KG1 (cell line): ENCODE measurements at regions not wholly inside any gene's neighbourhood (a gene's known extent, or its start where the extent isn't known, plus 50 kb on each side); places are given as distances from the start of the nearest gene placed in this dataset.

ENCODE experiments used
- DNase-seq: peaks from one replicate; lab custom pipeline; 2025; lab: John Stamatoyannopoulos, UW

DNA sequence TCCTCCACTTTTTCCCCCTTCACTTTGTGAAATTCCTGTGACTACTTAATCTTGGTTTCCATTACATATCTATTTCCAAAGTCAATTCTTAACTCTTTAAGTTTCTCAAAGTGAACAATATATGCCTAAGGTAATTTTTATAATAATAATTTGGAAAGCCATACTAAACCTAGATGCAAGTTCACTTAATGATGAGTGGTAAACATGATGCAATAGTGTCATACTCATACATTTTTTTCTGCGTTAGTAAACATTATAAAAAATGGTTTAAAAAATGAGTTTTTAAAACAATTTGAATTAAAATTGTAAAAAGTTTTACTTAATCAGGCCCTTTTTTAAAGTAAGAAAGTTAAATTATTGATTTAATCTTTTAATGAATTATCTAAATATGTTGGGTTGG, 659.4 kb upstream of the FZD8 start:
- DNase-seq = no peak

DNA sequence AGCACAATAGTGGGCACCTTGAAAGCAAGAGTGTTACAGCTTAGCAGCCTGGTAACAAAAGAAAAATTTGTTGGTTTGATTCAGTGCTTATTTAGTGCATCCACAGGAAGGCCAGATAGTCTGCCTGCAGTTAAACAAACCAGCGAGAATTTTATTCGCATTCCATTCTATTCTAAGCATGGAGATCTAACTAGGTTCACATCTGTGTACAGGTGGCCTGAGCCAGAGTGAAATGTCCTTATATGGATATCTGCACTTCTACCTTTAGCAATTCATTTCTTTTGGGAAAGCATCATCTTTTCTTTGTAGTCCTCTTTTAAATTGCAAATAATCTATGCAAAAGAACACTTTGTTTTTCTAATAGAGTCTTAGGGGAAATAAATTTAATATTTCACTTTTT, 659.0 kb upstream of the FZD8 start:
- no peak for DNase-seq

DNA sequence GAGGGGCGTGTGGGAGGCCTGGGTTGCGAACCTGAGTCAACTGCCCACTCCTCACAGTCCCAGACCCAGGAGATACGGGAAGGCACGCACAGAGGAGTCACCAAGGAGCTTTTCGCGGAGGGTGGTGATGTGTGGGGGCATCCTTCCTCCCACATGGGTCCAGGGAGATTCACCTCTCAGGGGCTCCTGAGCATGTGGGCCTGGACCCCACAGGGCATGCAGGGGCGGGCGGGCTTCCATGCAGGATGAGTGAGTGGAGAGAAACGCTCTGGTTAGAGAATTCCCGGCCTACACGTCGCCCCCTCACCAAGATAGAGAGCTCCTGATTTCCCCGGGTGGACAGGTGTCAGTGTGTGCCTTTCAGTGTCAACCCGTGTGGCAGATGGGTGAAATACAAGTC, 641.7 kb upstream of the FZD8 start:
- no peak for DNase-seq

DNA sequence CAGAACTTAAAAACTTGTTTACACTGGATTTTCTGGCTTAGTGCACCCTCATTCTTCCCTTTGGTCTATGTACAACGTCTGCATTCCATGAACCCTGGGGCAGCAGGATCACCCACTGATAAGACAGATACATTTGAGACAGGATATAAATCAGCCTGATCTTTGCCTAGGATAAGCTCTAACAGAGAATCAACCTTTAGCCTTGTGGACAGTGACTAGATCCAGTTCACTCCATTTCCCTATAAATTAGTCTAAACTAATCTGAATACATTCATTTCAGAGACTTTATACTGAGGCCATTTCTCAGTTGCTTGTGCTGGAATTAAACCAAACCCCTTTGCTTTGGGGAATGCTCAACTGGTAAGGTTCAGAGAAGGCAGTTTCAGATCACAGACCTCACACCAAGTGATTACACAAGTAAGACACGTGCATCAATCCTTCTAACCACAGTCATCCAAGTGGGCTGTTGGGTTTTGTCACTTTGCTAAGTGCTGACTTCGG, 639.8 kb upstream of the FZD8 start:
- no peak for DNase-seq

DNA sequence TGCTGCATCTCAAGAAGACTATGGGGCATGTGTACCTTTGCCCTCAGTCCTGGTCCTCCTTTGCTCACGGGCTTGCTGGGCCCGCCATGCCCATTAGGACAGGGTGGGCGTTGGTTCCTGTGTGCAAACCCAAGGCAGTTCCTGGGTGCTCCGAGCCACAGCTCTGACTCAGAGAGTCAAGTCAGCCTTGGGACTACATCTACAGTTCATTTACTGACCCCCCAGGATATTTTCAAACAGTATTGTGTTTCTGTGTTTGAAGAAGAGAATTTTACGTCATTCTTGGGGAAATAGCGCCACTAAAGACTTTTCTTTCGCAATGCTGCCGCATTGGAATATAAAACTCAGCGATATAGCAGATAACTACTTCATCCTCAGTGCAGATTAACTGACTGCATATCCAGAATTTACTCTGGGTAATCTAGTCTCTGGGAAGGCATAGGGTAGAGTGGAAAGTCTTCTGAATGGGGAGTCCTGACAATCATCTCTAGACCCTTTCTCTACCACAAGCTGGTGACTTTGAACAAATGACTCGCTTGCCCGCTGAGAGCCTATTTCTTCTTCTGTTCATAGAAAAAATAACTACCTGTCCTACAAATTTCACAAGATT, 638.9 kb upstream of the FZD8 start:
- DNase-seq = no peak

DNA sequence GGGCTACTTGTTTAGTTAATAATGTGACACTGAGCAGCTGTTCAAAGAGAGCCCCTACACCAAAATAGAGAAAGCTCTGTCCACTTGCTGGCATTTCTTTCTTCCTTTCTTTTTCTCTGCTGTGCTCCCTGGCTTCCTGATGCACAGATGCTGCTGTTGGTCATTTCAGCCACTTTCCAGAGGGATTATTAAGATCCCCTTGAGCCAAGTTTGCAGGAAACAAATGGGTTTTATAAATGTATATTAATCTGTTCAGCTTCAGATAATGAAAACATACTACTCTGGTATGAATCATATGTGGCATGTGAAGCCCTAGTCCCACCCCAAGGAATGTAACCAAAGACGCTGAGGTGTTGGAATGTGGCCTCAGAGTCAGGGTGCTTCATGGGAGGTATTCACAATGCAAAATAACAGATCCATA, 638.2 kb upstream of the FZD8 start:
- DNase-seq = no peak

DNA sequence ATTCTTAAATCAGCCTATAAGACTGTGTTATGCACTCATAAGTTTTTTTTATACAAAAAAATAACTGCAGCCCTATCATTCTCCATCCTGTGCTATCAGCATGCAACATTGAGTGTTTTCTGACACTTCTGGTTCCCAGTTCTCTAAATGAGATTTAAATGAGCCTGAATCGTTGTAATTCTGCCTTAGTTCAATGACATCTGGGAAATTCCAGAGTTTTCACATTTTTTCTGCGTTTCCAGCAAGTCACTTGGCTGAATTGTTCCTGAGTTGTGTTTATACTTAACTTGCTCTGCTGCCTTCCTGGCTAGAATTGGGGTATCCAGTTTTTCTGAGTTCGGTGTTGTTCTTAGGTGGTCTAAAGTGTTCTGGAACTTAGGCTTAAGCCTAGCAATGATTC, 636.1 kb upstream of the FZD8 start:
- DNase-seq = no peak

DNA sequence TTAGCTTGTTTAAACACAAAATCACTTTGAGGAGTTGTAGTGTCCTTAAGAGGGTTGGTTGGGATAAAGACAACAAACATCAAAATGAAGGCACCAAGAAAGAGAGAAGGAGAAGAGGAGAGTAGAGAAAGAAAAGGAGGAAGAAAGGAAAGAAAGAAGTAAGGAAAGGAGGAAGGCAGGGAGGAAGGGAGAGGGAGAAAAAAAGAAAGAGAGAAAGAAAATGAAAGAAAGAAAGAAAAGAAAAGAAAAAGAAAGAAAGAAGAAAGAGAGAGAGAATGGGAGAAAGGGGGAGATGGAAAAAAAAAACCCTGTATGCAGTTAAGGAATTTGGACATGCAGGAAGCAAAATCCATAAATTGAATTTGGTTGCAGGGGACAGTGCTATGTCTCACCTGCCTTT, 635.4 kb upstream of the FZD8 start:
- DNase-seq = no peak

DNA sequence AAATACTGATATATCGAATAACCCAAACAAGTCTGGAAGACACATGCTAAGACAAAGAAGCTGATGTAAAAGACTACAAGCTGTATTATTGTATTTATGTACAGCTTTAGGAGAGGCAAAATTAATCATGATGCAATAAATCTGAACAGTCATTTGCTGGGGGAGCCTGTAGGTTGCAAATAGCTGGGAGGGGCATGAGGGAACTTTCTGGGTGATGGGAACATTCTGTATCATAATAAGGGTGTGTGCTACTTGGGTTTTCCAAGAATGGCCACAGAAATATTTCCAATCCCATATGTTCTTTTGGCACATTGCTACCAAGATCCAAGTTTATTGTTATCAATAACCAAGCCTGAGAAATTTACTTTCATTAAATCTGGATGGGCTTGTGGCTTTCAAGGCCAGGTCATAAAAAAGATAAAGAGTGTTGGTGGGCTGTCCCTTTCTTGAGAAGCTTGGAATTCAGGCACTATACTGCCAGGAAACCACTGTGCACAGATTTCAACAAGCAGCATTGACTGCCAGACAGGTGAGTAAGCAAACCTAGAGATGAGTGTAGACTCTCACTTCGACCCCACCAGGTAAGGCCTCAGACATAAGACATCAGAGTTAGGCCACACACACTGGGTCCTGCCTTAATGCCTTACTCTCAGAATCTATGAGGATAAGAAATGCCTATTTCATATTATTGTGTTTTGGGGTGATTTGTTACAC, 629.7 kb upstream of the FZD8 start:
- DNase-seq = no peak

DNA sequence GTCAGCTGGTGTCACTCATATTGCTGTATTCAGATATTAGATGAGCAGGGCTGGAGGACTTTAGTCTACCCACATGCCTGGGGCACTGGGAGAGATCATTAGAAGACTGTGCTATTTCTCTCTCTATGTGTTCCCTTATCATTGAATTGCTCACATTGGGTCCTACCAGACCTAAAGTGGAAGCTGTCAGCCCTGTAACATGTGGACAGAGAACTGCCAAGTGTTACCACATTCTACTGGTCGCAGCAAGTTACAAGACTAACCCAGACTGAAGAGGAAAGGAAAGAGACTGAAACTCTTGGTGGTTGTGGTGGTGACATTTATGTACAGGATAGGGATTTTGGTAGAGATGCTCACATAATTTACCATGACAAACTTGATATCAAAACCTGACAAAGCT, 627.1 kb upstream of the FZD8 start:
- no peak for DNase-seq

DNA sequence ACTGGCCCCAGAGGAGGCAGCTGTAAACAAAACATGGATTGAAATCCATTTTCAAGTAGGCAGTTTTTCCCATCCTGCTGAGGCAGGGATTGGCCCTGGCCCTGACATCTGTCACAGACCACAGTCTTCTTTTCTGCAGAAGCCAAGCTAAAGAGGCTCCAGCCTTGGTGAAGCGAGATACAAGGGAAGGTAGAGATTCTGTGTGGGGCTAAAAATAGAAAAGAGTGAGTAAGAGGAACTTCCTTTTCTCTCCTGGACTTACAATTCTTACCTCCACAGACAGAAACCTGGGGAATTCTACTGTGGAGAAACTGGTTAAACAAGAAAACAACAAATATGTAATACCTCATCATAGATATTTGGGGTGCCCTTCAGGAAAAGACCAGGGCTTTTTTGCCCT, 624.8 kb upstream of the FZD8 start:
- no peak for DNase-seq

DNA sequence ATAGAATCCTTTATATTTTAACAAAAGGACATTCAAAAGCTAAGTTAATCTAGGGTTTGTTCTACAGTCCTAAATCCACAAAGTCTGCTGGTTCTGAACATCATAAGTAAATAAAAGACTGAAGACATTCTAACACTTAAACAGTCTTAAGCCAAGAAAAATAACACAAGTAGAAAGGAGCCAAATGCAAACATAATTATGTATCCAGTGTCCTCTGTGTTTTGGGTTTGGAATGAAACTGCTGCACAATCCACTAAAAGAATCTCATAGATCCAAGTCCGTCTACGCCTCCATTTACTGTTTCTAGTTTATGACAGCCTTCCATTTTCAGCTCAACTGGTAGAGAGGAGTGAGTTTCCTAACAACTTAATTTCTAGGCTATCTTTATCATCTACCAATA, 623.6 kb upstream of the FZD8 start:
- no peak for DNase-seq

DNA sequence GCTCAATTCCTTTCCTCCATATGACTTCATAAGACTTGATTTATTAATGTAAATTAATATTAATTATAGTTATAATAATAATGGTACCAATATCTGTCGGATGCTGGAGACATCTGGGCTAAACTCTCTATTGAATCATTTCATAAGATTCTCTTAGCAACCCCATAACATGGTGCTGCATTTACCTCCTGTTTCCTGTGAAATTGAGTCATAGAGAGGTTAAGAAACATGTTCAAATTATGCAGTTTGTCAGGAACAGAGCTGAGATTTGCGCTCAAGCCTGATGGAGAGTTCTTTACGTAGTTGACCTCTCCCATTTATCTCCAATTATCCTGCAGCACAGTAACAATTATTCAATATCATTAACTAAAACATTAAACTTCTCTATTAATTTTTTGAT, 621.8 kb upstream of the FZD8 start:
- no peak for DNase-seq

DNA sequence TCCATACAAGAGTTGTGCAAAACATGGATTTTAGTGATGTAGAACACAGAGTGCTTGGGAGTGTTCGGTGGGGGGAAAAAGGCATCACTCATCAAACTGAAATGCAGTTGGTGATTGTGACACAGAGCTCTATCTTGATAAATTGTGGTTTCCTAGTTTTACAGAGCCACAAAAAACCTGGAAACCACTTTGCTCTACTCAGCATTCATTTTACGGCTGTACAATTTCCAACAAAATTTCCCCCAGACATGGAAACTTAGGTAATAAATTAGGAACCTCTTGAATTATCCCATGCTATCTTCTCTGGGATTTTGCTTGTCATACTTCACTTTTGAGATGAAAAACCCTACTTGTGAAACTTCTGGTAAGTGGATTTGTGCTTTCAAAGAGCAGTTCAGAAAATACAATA, 614.9 kb upstream of the FZD8 start:
- no peak for DNase-seq

DNA sequence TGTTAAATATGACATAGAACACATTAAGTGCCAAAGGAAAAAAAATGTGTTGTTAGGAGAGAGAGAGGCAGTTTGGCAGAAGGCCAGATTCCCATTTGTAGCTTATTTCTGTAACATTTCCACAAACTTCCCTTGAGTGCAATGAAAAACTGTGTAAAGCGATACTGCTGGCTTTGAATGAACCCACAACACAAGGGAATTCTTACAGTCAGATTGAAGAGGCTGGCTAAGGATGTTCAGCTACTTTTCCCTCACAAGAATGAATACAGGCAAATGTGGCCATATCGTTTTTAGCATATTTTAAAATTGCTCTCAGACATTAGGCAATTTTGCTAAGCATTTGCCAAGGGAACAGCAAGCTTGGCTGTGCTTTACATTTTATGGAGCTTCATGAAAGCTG, 614.1 kb upstream of the FZD8 start:
- DNase-seq = no peak

DNA sequence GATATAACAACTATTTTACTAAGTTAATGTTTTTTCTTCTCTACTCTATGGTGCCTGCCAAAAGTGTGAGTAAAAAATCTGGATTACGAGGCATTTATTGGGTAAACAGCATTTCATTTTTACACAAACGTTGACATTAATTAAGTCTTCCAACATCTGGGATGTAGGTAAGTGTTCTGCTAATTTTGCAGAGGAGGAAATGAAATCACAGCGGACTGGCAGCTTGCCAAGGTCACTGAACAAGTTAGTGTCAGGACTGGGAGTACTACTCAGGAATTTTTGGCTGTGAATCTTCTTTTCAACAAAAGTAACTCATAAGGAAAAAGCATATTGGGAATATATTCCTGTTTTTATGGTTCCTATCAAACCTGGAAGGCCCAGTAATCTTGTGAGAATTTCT, 612.1 kb upstream of the FZD8 start:
- DNase-seq = no peak

DNA sequence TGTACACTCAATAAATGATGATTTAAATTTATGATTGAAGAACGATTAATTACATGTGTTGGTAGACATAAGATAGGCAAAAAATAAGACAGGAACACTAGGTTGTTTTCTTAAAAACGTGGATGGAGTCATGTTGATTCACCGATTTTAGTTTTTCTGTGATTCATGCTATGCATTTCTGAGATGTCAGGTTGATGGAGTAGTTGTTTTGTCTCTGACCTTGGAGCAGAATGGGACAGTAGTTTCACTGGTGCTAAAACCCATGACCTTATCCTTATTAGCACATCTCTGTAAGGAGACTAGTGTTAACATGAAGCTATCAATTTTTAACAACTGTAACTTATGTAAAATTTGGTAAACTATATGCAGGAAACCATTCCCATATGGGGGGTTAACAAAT, 611.6 kb upstream of the FZD8 start:
- no peak for DNase-seq

DNA sequence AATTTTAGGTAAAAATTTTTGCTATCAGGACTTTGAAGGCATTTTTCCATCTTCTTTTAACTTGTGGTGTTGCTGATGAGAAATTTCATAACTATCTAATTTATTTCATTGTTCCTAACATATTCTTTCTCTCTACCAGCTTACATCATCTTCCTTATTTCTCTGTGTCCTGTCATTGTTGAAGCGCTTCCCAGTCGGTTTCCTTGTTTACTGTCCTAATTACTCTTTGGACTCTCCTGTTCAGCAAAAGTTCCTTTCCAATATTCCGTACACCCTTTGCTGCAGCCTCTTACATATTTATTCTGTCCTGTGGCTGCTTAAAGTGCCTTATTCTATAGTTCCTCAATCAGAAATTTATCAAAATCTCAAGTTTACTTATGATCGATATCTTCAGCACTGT, 609.0 kb upstream of the FZD8 start:
- DNase-seq = no peak

DNA sequence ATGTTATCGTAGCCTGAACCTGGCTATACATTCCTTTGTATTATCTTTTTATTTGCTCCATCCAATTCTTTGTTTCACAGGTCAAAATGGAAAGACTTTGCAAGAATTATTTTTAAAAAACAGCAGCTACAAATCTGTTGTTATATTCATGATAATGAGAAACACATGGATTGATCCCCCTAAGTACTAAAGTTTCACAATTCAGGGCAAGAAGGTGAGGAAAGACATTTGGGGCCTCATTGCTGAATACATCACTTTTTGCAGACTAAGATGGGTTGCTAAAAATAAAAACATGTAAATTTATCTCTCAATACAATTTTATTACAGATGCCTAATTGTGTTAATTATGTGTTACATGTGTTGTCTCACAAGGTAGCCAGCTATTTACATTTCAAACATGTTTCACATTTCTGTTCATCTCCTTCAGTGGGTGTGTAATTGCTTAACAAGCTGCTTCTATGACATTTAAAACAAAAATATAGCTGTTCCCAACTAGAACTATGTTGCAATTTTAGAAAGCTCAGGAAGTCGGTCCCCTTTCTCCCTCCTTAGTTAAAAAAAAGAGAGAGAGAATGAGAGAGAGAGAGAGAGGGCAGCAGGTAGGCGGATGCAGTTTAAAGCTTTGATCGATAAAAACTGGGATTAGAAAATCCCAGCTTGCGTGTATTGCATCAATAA, 606.3 kb upstream of the FZD8 start:
- no peak for DNase-seq

DNA sequence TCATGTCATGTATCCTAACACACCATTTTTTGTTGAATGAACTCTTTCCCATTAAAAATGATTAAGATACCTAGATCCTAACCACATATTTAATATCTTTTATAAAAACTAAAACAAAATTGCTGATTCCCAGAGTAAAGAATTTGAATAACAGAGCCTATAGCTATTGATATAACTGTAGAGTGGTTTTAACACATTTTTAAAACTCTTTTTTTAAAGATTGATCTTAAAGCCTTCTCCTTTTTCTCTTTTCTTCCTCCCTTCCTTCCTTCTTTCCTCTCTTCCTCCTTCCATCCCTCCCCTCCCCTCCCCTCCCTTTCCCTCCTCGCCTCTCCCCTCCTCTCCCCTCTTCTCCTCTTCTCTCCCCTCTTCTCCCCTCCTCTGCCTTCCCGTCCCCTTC, 605.4 kb upstream of the FZD8 start:
- DNase-seq = no peak

DNA sequence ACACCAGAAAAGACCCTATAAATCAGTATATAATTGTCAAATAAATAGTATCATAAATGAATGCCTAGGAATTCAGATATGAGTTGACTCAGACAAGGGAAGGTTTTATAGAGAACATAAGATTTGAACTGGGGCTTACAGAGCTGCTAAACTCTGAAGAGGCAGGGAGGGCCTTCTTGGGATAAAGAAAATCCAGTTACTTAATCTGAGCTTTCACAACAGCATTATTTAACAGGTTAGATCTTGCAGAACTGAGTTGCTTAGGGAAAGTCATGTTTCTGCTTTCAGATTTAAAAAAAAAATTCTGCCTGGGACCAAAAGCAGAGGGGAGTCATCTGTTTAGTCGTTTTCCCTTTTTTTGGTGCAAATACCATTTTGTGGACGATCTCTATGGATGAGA, 594.8 kb upstream of the FZD8 start:
- no peak for DNase-seq

DNA sequence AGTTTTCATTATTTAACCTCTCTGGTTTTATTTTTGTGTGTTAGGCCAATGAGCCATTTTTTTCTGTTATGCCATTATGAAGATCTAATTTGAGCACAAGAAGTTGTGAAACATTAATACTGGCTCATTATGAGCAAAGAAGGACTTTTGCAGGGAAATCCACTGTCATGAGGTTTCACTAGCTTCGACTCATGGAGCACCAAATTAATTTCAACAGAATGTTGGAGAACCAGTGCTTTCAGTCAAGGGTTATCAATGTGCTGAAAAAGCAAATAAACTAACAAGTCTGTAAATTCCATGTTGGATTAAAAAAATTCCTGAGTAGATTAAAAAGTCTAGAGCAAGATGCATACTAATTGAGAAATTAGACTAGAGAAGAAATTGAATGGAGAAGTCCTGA, 594.2 kb upstream of the FZD8 start:
- no peak for DNase-seq

DNA sequence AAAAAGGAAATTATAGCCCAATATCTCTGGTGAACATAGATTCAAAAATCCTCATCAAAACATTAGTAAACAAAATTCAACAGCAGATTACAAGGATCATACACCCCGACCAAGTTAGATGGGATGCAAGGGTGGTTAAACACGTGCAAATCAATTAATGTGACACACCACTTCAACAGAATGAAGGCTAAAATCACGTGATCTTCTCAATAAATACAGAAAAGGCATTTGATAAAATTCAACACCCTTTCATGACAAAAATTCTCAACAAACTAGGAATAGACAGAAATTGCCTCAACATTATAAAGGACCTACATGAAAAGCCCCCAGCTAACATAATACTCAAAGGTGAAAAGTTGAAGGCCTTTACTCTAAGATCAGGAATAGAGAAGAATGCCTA, 590.8 kb upstream of the FZD8 start:
- DNase-seq = no peak
